K562 (cell line): ENCODE measurements at regions not wholly inside any gene's neighbourhood (a gene's known extent, or its start where the extent isn't known, plus 50 kb on each side); places are given as distances from the start of the nearest gene placed in this dataset.

Experiments
- ATF3 ChIP-seq, 2 experiments: fragments of 450-650 bp in 1 of 2; sonication (generic) in 1 of 2; formaldehyde crosslinking in 1 of 2; IDR thresholded peaks in 1 of 2; conservative IDR thresholded peaks in 1 of 2; 2 replicates each; pipeline versions ENCODE4 v1.6.1 to v1.8.1; 2016 to 2023; ENCODE audit warnings: mild to moderate bottlenecking in 2 of 2, moderate library complexity in 2 of 2, inconsistent platforms in 1 of 2, missing genetic modification reagents in 1 of 2
- ATF4 ChIP-seq: fragments of 450-650 bp; formaldehyde crosslinking; IDR thresholded peaks from 2 replicates; pipeline ENCODE4 v1.4.0; 2022; ENCODE audit warnings: mild to moderate bottlenecking, moderate library complexity
- C11orf30 ChIP-seq: fragments of 450-650 bp; IDR thresholded peaks from 2 replicates; pipeline ENCODE4 v1.6.1; 2016; ENCODE audit warnings: low read depth, mild to moderate bottlenecking
- CEBPG ChIP-seq, 3 experiments: fragments of 200-800 bp in 1 of 3; sonication (Bioruptor generic) in 1 of 3; sonication (generic) in 1 of 3; formaldehyde crosslinking in 1 of 3; IDR thresholded peaks in 2 of 3; conservative IDR thresholded peaks in 1 of 3; 2 replicates each; pipeline versions ENCODE4 v1.6.1 to v1.8.0; 2016 to 2022; ENCODE audit warnings: missing compliant biosample characterization in 2 of 3, missing genetic modification characterization in 2 of 3, mild to moderate bottlenecking in 1 of 3, missing genetic modification reagents in 1 of 3
- CREBBP ChIP-seq: IDR thresholded peaks from one replicate; pipeline ENCODE4 v1.6.1; 2012; ENCODE audit warnings: low read depth, mild to moderate bottlenecking, control low read depth, inconsistent platforms, low read length
- EHMT2 ChIP-seq: fragments of 450-650 bp; IDR thresholded peaks from 2 replicates; pipeline ENCODE4 v1.6.1; 2018; ENCODE audit warnings: antibody characterized with exemption
- HDAC8 ChIP-seq: fragments of 450-650 bp; IDR thresholded peaks from 2 replicates; pipeline ENCODE4 v1.6.1; 2016; ENCODE audit warnings: mild to moderate bottlenecking, missing genetic modification characterization, moderate library complexity, missing compliant biosample characterization
- HNRNPH1 ChIP-seq: fragments of 200-400 bp; formaldehyde crosslinking; optimal IDR thresholded peaks from 2 replicates; pipeline ENCODE3; 2017; ENCODE audit warnings: low read depth, mild to moderate bottlenecking, low read length, moderate library complexity
- HNRNPUL1 ChIP-seq: fragments of 200-400 bp; formaldehyde crosslinking; IDR thresholded peaks from 2 replicates; pipeline ENCODE4 v1.6.1; 2017; ENCODE audit warnings: low read length
- MIER1 ChIP-seq: fragments of 450-650 bp; IDR thresholded peaks from 2 replicates; pipeline ENCODE4 v1.6.1; 2016; ENCODE audit warnings: antibody characterized with exemption, mild to moderate bottlenecking, low read depth
- TEAD2 ChIP-seq: fragments of 450-650 bp; IDR thresholded peaks from 2 replicates; pipeline ENCODE4 v1.6.1; 2016; ENCODE audit warnings: missing genetic modification characterization, control low read depth, missing compliant biosample characterization
- ZNF174 ChIP-seq: fragments of 250-450 bp; sonication (Bioruptor Pico); IDR thresholded peaks from 2 replicates; pipeline ENCODE4 v1.4.0; 2020; ENCODE audit warnings: mild to moderate bottlenecking
- ZNF766 ChIP-seq: fragments of 200-800 bp; sonication (Bioruptor generic); conservative IDR thresholded peaks from 2 replicates; pipeline ENCODE4 v1.6.1; 2016; ENCODE audit warnings: missing genetic modification characterization, missing compliant biosample characterization
- TF ChIP-seq, protein P1 (sequence below): sonication (generic); formaldehyde crosslinking; IDR thresholded peaks from 2 replicates; pipeline ENCODE4 v1.8.0; 2022; ENCODE audit warnings: mild to moderate bottlenecking, missing genetic modification reagents
- TF ChIP-seq, protein P2 (sequence below): fragments of 450-650 bp; conservative IDR thresholded peaks from 2 replicates; pipeline ENCODE4 v1.6.1; 2016; ENCODE audit warnings: missing genetic modification characterization, low read depth, mild to moderate bottlenecking, control low read depth, missing compliant biosample characterization
- TF ChIP-seq, protein P3 (sequence below): fragments of 450-650 bp; IDR thresholded peaks from 2 replicates; pipeline ENCODE4 v1.6.1; 2018; ENCODE audit not compliant: partially characterized antibody

GRCh38 chr11:110000031-110000502 is 93.1 kb upstream of the ZC3H12C start (continued):
- TF ChIP-seq, protein P1, sequence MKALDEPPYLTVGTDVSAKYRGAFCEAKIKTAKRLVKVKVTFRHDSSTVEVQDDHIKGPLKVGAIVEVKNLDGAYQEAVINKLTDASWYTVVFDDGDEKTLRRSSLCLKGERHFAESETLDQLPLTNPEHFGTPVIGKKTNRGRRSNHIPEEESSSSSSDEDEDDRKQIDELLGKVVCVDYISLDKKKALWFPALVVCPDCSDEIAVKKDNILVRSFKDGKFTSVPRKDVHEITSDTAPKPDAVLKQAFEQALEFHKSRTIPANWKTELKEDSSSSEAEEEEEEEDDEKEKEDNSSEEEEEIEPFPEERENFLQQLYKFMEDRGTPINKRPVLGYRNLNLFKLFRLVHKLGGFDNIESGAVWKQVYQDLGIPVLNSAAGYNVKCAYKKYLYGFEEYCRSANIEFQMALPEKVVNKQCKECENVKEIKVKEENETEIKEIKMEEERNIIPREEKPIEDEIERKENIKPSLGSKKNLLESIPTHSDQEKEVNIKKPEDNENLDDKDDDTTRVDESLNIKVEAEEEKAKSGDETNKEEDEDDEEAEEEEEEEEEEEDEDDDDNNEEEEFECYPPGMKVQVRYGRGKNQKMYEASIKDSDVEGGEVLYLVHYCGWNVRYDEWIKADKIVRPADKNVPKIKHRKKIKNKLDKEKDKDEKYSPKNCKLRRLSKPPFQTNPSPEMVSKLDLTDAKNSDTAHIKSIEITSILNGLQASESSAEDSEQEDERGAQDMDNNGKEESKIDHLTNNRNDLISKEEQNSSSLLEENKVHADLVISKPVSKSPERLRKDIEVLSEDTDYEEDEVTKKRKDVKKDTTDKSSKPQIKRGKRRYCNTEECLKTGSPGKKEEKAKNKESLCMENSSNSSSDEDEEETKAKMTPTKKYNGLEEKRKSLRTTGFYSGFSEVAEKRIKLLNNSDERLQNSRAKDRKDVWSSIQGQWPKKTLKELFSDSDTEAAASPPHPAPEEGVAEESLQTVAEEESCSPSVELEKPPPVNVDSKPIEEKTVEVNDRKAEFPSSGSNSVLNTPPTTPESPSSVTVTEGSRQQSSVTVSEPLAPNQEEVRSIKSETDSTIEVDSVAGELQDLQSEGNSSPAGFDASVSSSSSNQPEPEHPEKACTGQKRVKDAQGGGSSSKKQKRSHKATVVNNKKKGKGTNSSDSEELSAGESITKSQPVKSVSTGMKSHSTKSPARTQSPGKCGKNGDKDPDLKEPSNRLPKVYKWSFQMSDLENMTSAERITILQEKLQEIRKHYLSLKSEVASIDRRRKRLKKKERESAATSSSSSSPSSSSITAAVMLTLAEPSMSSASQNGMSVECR = no peak
- no peak for TF ChIP-seq ZNF174 (CRISPR knock-in tag)
- TF ChIP-seq ATF4 (CRISPR knock-in tag) = 0 out of 2 replicates have a peak, but pooled peaks have one; percentile 38
- no peak for TF ChIP-seq CREBBP
- TF ChIP-seq HNRNPUL1 = no peak
- TF ChIP-seq HNRNPH1 = no peak
- TF ChIP-seq, protein P2, sequence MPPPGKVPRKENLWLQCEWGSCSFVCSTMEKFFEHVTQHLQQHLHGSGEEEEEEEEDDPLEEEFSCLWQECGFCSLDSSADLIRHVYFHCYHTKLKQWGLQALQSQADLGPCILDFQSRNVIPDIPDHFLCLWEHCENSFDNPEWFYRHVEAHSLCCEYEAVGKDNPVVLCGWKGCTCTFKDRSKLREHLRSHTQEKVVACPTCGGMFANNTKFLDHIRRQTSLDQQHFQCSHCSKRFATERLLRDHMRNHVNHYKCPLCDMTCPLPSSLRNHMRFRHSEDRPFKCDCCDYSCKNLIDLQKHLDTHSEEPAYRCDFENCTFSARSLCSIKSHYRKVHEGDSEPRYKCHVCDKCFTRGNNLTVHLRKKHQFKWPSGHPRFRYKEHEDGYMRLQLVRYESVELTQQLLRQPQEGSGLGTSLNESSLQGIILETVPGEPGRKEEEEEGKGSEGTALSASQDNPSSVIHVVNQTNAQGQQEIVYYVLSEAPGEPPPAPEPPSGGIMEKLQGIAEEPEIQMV (tag) = no peak
- TF ChIP-seq C11orf30 = peak; percentile 52; the same call in 1 of the 2 replicates
- TF ChIP-seq EHMT2 = no peak
- no peak for TF ChIP-seq CEBPG (CRISPR knock-in tag; IDR thresholded peaks at IDR 0.05)
- peak in 1 of 2 experiments; percentile 36; a peak in 1 of 4 replicates for TF ChIP-seq CEBPG (tag; conservative IDR thresholded peaks at IDR 0.05 in 1 of 2, IDR thresholded peaks at IDR 0.05 in 1 of 2)
- 0 out of 2 replicates have a peak, but pooled peaks have one; percentile 51 for TF ChIP-seq ATF3 (IDR thresholded peaks at IDR 0.05)
- TF ChIP-seq ATF3 (CRISPR knock-in tag; conservative IDR thresholded peaks at IDR 0.05) = no peak
- TF ChIP-seq, protein P3, sequence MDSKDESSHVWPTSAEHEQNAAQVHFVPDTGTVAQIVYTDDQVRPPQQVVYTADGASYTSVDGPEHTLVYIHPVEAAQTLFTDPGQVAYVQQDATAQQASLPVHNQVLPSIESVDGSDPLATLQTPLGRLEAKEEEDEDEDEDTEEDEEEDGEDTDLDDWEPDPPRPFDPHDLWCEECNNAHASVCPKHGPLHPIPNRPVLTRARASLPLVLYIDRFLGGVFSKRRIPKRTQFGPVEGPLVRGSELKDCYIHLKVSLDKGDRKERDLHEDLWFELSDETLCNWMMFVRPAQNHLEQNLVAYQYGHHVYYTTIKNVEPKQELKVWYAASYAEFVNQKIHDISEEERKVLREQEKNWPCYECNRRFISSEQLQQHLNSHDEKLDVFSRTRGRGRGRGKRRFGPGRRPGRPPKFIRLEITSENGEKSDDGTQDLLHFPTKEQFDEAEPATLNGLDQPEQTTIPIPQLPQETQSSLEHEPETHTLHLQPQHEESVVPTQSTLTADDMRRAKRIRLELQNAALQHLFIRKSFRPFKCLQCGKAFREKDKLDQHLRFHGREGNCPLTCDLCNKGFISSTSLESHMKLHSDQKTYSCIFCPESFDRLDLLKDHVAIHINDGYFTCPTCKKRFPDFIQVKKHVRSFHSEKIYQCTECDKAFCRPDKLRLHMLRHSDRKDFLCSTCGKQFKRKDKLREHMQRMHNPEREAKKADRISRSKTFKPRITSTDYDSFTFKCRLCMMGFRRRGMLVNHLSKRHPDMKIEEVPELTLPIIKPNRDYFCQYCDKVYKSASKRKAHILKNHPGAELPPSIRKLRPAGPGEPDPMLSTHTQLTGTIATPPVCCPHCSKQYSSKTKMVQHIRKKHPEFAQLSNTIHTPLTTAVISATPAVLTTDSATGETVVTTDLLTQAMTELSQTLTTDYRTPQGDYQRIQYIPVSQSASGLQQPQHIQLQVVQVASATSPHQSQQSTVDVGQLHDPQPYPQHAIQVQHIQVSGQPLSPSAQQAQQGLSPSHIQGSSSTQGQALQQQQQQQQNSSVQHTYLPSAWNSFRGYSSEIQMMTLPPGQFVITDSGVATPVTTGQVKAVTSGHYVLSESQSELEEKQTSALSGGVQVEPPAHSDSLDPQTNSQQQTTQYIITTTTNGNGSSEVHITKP = no peak
- peak; percentile 96 for TF ChIP-seq ZNF766 (CRISPR knock-in tag)
- TF ChIP-seq HDAC8 (tag) = no peak
- TF ChIP-seq TEAD2 (tag) = no peak
- no peak for TF ChIP-seq MIER1
